HCT116 (cell line): ENCODE measurements at regions not wholly inside any gene's neighbourhood (a gene's known extent, or its start where the extent isn't known, plus 50 kb on each side); places are given as distances from the start of the nearest gene placed in this dataset.
"Not testable (repeated sequence)": the region's sequence is repeated elsewhere in the genome, so short reads cannot be mapped to it uniquely, and the experiment has no call there.

Source experiments
- EZH2phosphoT487 ChIP-seq: fragments of 200-600 bp; IDR thresholded peaks from 2 replicates; pipeline ENCODE4 v1.6.1; 2018; ENCODE audit warnings: antibody characterized with exemption, borderline replicate concordance
- POLR2AphosphoS5 ChIP-seq: IDR thresholded peaks from 2 replicates; pipeline ENCODE4 v1.6.1; 2011; ENCODE audit warnings: mild to moderate bottlenecking, low read depth, low read length, moderate library complexity
- SP1 ChIP-seq: IDR thresholded peaks from 2 replicates; pipeline ENCODE4 v1.6.1; 2012; ENCODE audit warnings: low read depth
- YY1 ChIP-seq: IDR thresholded peaks from 2 replicates; pipeline ENCODE4 v1.6.1; 2011; ENCODE audit warnings: low read length, low read depth, moderate library complexity, mild to moderate bottlenecking; ENCODE audit not compliant: insufficient replicate concordance; ENCODE audit errors: extremely low read depth
- TF ChIP-seq, protein P1 (sequence below), 3 experiments: fragments of 200-600 bp in 1 of 3; sonication (generic) in 1 of 3; IDR thresholded peaks in 2 of 3; conservative IDR thresholded peaks in 1 of 3; 2 replicates each; pipeline ENCODE4 v1.5.1; 2012 to 2017; ENCODE audit warnings: low read depth in 2 of 3, low read length in 2 of 3, antibody characterized with exemption in 1 of 3, borderline replicate concordance in 1 of 3, control low read depth in 1 of 3, mild to moderate bottlenecking in 1 of 3, mixed read lengths in 1 of 3, mixed run types in 1 of 3, moderate library complexity in 1 of 3; ENCODE audit not compliant: insufficient read depth in 1 of 3

DNA sequence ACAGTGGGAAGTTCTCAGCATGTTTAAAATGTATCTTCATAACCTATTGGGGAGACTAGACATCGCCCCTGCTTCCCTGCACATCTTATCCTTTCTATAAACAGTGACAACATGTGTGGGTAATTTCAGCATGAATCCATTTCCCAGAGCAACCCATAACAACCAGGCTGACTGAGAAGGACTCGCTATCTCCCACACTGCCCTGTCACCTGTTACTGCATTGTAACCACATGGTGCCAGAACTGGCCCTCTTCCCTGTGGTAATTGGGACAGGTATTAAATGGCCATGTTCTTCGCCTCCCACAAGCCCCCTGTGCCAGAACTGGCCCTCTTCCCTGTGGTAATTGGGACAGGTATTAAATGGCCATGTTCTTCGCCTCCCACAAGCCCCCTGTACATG is 71.5 kb upstream of the PPARGC1A start:
- not testable (repeated sequence) for TF ChIP-seq EZH2phosphoT487, YY1, SP1, POLR2AphosphoS5
- TF ChIP-seq, protein P1, sequence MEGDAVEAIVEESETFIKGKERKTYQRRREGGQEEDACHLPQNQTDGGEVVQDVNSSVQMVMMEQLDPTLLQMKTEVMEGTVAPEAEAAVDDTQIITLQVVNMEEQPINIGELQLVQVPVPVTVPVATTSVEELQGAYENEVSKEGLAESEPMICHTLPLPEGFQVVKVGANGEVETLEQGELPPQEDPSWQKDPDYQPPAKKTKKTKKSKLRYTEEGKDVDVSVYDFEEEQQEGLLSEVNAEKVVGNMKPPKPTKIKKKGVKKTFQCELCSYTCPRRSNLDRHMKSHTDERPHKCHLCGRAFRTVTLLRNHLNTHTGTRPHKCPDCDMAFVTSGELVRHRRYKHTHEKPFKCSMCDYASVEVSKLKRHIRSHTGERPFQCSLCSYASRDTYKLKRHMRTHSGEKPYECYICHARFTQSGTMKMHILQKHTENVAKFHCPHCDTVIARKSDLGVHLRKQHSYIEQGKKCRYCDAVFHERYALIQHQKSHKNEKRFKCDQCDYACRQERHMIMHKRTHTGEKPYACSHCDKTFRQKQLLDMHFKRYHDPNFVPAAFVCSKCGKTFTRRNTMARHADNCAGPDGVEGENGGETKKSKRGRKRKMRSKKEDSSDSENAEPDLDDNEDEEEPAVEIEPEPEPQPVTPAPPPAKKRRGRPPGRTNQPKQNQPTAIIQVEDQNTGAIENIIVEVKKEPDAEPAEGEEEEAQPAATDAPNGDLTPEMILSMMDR (IDR thresholded peaks at IDR 0.05 in 2 of 3, conservative IDR thresholded peaks at IDR 0.05 in 1 of 3; ENCODE audit: borderline replicate concordance in 1 of 3, insufficient read depth in 1 of 3, low read depth in 2 of 3, low read length in 2 of 3), result not testable (repeated sequence)
